ENCODE measurements at regions not wholly inside any gene's neighbourhood (a gene's known extent, or its start where the extent isn't known, plus 50 kb on each side); places are given as distances from the start of the nearest gene placed in this dataset.
A peak's percentile ranks its signal among the peaks of the same experiment; 100 is the strongest.

GRCh38 chr14:21937996-21938395 lies 264.4 kb upstream of the OR4E1 start:
- no peak for DNase-seq (ENCODE audit: low spot score)
- Histone ChIP-seq H3K27ac (no peak overlapping the region), H3K4me3 (no peak overlapping the region)
- TF ChIP-seq, protein P1, sequence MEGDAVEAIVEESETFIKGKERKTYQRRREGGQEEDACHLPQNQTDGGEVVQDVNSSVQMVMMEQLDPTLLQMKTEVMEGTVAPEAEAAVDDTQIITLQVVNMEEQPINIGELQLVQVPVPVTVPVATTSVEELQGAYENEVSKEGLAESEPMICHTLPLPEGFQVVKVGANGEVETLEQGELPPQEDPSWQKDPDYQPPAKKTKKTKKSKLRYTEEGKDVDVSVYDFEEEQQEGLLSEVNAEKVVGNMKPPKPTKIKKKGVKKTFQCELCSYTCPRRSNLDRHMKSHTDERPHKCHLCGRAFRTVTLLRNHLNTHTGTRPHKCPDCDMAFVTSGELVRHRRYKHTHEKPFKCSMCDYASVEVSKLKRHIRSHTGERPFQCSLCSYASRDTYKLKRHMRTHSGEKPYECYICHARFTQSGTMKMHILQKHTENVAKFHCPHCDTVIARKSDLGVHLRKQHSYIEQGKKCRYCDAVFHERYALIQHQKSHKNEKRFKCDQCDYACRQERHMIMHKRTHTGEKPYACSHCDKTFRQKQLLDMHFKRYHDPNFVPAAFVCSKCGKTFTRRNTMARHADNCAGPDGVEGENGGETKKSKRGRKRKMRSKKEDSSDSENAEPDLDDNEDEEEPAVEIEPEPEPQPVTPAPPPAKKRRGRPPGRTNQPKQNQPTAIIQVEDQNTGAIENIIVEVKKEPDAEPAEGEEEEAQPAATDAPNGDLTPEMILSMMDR (IDR thresholded peaks at IDR 0.05), result no peak

- TF ChIP-seq, protein P1 (IDR thresholded peaks at IDR 0.05), result no peak
- H3K4me3 ChIP-seq, result no peak overlapping the region
- H3K27ac ChIP-seq, result no peak overlapping the region
- DNase-seq (ENCODE audit: low spot score), result no peak
Measured at GRCh38 chr14:21933681-21934080, 260.1 kb upstream of the OR4E1 start.

DNA sequence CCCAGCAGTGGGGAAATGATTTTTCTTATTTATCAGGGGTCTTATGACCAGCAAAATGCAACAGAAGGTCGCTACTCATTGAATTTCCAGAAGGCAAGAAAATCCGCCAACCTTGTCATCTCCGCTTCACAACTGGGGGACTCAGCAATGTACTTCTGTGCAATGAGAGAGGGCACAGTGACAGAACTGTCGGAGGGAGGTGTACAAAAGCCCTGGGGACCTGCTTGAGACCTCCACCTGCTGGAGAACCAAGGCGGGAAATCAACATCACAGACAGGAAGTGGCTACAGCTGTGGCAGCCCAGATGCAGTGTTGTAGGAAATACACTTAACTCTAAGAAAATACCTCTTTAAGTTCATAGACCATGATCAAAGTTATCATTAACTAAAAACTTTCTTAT lies 250.9 kb upstream of the OR4E1 start:
- Histone ChIP-seq H3K27ac (no peak overlapping the region), H3K4me3 (no peak overlapping the region)
- no peak for DNase-seq (ENCODE audit: low spot score)
- TF ChIP-seq, protein P1 (IDR thresholded peaks at IDR 0.05), result no peak

DNA sequence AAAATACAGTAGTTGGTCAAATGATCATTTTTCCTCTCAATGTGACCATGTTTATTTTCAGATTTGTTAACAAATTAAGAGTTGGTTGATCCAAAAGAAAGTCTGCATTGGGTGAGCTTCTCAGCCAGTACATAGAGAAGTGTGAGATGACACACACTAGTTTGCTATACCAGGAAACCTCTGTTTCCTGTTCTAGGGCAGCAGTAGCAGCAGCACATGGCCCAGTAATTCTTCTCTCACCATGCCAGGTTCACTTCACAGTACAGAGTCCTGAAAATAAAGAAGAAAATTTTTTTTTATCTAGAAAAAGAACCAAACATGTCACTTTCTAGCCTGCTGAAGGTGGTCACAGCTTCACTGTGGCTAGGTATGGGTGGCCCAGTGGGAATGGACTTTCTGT lies 250.2 kb upstream of the OR4E1 start:
- Histone ChIP-seq H3K4me3 (no peak overlapping the region), H3K27ac (no peak overlapping the region)
- no peak for DNase-seq (ENCODE audit: low spot score)
- TF ChIP-seq, protein P1 (IDR thresholded peaks at IDR 0.05), result no peak

DNA sequence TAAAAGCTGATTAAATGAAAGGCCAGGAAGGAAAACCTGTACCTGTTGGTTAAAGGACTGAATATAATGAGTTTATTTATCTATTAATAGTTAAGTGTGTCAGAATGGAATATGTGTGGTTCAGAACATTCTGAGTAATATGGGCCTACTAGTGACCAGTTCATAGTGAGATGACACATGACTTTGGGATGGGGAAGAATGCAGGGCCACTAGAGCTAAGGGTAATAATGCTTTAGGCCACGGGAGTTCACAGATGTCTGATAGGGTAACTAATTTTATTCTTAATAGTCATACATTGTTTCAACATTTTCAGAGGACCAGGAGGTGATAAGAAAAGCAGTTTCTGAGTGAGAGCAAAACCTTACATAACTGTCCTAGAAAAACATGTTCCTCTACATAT lies 247.8 kb upstream of the OR4E1 start:
- no peak overlapping the region for H3K4me3 ChIP-seq
- TF ChIP-seq, protein P1 (IDR thresholded peaks at IDR 0.05), result no peak
- H3K27ac ChIP-seq, result no peak overlapping the region
- no peak for DNase-seq (ENCODE audit: low spot score)

GRCh38 chr14:21917699-21918436 lies 244.2 kb upstream of the OR4E1 start:
- Histone ChIP-seq H3K27ac (no peak overlapping the region), H3K4me3 (peak overlapping the region; percentile 46)
- TF ChIP-seq, protein P1 (IDR thresholded peaks at IDR 0.05), result peak; percentile 34
- DNase-seq (ENCODE audit: low spot score), result no peak

- Histone ChIP-seq H3K4me3 (no peak overlapping the region), H3K27ac (no peak overlapping the region)
- DNase-seq (ENCODE audit: low spot score), result no peak
- TF ChIP-seq, protein P1 (IDR thresholded peaks at IDR 0.05), result no peak
Measured at GRCh38 chr14:21915826-21916225, 242.2 kb upstream of the OR4E1 start.
